ENCODE measurements at regions not wholly inside any gene's neighbourhood (a gene's known extent, or its start where the extent isn't known, plus 50 kb on each side); places are given as distances from the start of the nearest gene placed in this dataset.

GRCh38 chr7:79984210-79984609, 150.4 kb upstream of the GNAI1 start:
- TF ChIP-seq CTCF (IDR thresholded peaks at IDR 0.05) = no peak
- no peak for TF ChIP-seq POLR2A (IDR thresholded peaks at IDR 0.05)
